ENCODE measurements at regions not wholly inside any gene's neighbourhood (a gene's known extent, or its start where the extent isn't known, plus 50 kb on each side); places are given as distances from the start of the nearest gene placed in this dataset.

DNA sequence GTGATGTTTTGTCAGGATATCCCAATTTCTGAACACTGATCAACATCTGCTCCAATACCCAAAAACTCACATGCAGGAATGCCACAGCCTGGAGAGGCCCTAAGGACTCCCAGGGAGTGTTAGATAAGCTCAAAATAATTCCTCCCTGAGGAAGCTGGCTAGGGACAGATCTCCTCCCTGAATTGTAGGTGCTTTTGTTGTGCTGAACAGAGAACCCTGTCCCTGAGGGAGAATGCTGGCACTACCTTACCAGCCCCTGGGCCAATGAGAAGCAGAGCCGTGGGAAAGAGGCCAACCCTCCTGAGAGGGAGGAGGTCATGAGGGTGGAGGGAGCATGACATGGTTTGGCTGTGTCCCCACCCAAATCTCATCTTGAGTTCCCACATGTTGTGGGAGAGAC lies 73.6 kb upstream of the PTGFRN start:
- TF ChIP-seq, protein P1, sequence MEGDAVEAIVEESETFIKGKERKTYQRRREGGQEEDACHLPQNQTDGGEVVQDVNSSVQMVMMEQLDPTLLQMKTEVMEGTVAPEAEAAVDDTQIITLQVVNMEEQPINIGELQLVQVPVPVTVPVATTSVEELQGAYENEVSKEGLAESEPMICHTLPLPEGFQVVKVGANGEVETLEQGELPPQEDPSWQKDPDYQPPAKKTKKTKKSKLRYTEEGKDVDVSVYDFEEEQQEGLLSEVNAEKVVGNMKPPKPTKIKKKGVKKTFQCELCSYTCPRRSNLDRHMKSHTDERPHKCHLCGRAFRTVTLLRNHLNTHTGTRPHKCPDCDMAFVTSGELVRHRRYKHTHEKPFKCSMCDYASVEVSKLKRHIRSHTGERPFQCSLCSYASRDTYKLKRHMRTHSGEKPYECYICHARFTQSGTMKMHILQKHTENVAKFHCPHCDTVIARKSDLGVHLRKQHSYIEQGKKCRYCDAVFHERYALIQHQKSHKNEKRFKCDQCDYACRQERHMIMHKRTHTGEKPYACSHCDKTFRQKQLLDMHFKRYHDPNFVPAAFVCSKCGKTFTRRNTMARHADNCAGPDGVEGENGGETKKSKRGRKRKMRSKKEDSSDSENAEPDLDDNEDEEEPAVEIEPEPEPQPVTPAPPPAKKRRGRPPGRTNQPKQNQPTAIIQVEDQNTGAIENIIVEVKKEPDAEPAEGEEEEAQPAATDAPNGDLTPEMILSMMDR (IDR thresholded peaks at IDR 0.05; ENCODE audit: low read depth, low read length): no peak
- TF ChIP-seq POLR2A (IDR thresholded peaks at IDR 0.05; ENCODE audit: extremely low read depth, insufficient read length): no peak
- TF ChIP-seq, protein P2, sequence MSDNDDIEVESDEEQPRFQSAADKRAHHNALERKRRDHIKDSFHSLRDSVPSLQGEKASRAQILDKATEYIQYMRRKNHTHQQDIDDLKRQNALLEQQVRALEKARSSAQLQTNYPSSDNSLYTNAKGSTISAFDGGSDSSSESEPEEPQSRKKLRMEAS (IDR thresholded peaks at IDR 0.05; ENCODE audit: low read depth, low read length): no peak
- TF ChIP-seq MYC (IDR thresholded peaks at IDR 0.05; ENCODE audit: low read depth, low read length): no peak

Measured in NB4 (cell line).